ENCODE measurements at regions not wholly inside any gene's neighbourhood (a gene's known extent, or its start where the extent isn't known, plus 50 kb on each side); places are given as distances from the start of the nearest gene placed in this dataset.

GRCh38 chr6:104332364-104332763, 527.4 kb downstream of the HACE1 start:
- no peaks in the 10 kb centered on the region for H3K36me3 ChIP-seq (ENCODE audit: control insufficient read depth in 2 of 2, insufficient read depth in 2 of 2, low read length in 1 of 2)
- H3K4me2 ChIP-seq (ENCODE audit: control insufficient read depth, insufficient read depth): no peak overlapping the region
- no peaks in the 10 kb centered on the region for H4K20me1 ChIP-seq (ENCODE audit: control insufficient read depth, insufficient read depth)
- RAD21 ChIA-PET (ENCODE audit: unreplicated experiment): no interaction called here
- no peak overlapping the region for H3K27ac ChIP-seq (ENCODE audit: control insufficient read depth, insufficient read depth)
- no peaks in the 10 kb centered on the region for H3K9me3 ChIP-seq (replicated peaks; ENCODE audit: control insufficient read depth, insufficient read depth, low read length)
- FAIRE-seq (no peak), DNase-seq (ENCODE audit: low read depth, low spot score) (no peak), ATAC-seq (no peak)
- H3K4me1 ChIP-seq (ENCODE audit: control insufficient read depth, insufficient read depth, low read length): no peaks in the 10 kb centered on the region
- no TSS peak for BruUV-seq (replicated peaks)
- no peaks in the 10 kb centered on the region for H3K79me2 ChIP-seq (ENCODE audit: control insufficient read depth, insufficient read depth, low read length)
- in situ Hi-C loops (cut with MboI): no loop called here
- no peak overlapping the region for H2AFZ ChIP-seq (ENCODE audit: control insufficient read depth, low read depth, low read length)
- CTCF ChIA-PET: no interaction called here
- 0% methylated on average over 4 of the region's 4 CpGs for WGBS (ENCODE audit: insufficient coverage, insufficient replicate concordance, low lambda C conversion rate, missing lambda C conversion rate)
- TF ChIP-seq SUZ12 (IDR thresholded peaks at IDR 0.05; ENCODE audit: unreplicated experiment) (no peak), TCF12 (IDR thresholded peaks at IDR 0.05; ENCODE audit: low read depth, low read length) (no peak), ESRRA (IDR thresholded peaks at IDR 0.05; ENCODE audit: low read length) (no peak), PAX8 (IDR thresholded peaks at IDR 0.05) (no peak), POU2F2 (IDR thresholded peaks at IDR 0.05; ENCODE audit: borderline replicate concordance, low read depth, low read length) (no peak), NFIC (IDR thresholded peaks at IDR 0.05; ENCODE audit: low read depth, low read length) (no peak), FOS (IDR thresholded peaks at IDR 0.05; ENCODE audit: borderline replicate concordance, extremely low read depth, insufficient read length) (no peak), SMAD5 (IDR thresholded peaks at IDR 0.05; ENCODE audit: low read depth) (no peak), ZNF274 (IDR thresholded peaks at IDR 0.05; ENCODE audit: insufficient read depth, insufficient read length) (no peak)
- TF ChIP-seq, protein P1, sequence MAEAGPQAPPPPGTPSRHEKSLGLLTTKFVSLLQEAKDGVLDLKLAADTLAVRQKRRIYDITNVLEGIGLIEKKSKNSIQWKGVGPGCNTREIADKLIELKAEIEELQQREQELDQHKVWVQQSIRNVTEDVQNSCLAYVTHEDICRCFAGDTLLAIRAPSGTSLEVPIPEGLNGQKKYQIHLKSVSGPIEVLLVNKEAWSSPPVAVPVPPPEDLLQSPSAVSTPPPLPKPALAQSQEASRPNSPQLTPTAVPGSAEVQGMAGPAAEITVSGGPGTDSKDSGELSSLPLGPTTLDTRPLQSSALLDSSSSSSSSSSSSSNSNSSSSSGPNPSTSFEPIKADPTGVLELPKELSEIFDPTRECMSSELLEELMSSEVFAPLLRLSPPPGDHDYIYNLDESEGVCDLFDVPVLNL (IDR thresholded peaks at IDR 0.05; ENCODE audit: low read depth, low read length): no peak
- TF ChIP-seq, protein P2, sequence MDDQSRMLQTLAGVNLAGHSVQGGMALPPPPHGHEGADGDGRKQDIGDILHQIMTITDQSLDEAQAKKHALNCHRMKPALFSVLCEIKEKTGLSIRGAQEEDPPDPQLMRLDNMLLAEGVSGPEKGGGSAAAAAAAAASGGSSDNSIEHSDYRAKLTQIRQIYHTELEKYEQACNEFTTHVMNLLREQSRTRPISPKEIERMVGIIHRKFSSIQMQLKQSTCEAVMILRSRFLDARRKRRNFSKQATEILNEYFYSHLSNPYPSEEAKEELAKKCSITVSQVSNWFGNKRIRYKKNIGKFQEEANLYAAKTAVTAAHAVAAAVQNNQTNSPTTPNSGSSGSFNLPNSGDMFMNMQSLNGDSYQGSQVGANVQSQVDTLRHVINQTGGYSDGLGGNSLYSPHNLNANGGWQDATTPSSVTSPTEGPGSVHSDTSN (IDR thresholded peaks at IDR 0.05; ENCODE audit: insufficient replicate concordance, low read depth, low read length): no peak
- no peak overlapping the region for H3K9ac ChIP-seq (ENCODE audit: control insufficient read depth, insufficient read depth, low read length)
- intact Hi-C loops (cut with micrococcal nuclease; ENCODE audit: unreplicated experiment): no loop called here
- POLR2A ChIA-PET: no interaction called here
- H3K27me3 ChIP-seq (replicated peaks in 1 of 2; ENCODE audit: control insufficient read depth in 2 of 2, insufficient read depth in 2 of 2, low read length in 1 of 2): no peaks in the 10 kb centered on the region
- H3K4me3 ChIP-seq: no peak overlapping the region
- SMC1A ChIA-PET (ENCODE audit: uncharacterized antibody, unreplicated experiment): no interaction called here
